Right lobe of liver (tissue), 6 donors: ENCODE measurements at regions not wholly inside any gene's neighbourhood (a gene's known extent, or its start where the extent isn't known, plus 50 kb on each side); places are given as distances from the start of the nearest gene placed in this dataset.

ENCODE experiments used
- ATAC-seq, 4 donors: fragments of 200-7000 bp; cut with Tn5 transposase; one replicate each; pipeline ENCODE4 v1.9.1; 2020; ENCODE audit warnings: mild to moderate bottlenecking in 4 of 4, moderate library complexity in 4 of 4
- DNase-seq, 3 donors: peaks; one replicate each; pipeline ENCODE4 v3.0.0-alpha.2; 2020
- H3K27ac ChIP-seq, 3 donors: fragments of 200-600 bp; one replicate each; pipeline ENCODE4 v1.8.0; 2022
- H3K27me3 ChIP-seq, 2 donors: fragments of 200-600 bp; one replicate each; pipeline ENCODE4 v1.8.0; 2022
- H3K36me3 ChIP-seq, 4 donors: fragments of 200-600 bp; sonication (generic) in 1 of 4; one replicate each; pipeline versions ENCODE4 v1.5.1 to v1.8.0; 2017 to 2022; ENCODE audit warnings: control low read depth in 1 of 4
- H3K4me1 ChIP-seq, 4 donors: fragments of 200-600 bp; sonication (generic) in 1 of 4; one replicate each; pipeline versions ENCODE4 v1.5.1 to v1.8.0; 2017 to 2022; ENCODE audit warnings: control low read depth in 1 of 4
- H3K4me3 ChIP-seq, 3 donors: fragments of 200-600 bp; one replicate each; pipeline ENCODE4 v1.8.0; 2022
- H3K9me3 ChIP-seq, 4 donors: fragments of 200-600 bp; sonication (generic) in 1 of 4; one replicate each; pipeline versions ENCODE4 v1.5.1 to v1.8.0; 2017 to 2022; ENCODE audit warnings: control low read depth in 1 of 4
- POLR2A ChIP-seq: fragments of 450-650 bp; IDR thresholded peaks from one replicate; pipeline ENCODE4 v1.6.1; 2017; ENCODE audit warnings: antibody characterized with exemption, mild to moderate bottlenecking
- WGBS: methylation state at CpG from one replicate; pipeline ENCODE4 v1.1.6; 2018; ENCODE audit warnings: low coverage, low lambda C conversion rate; ENCODE audit not compliant: insufficient coverage; ENCODE audit errors: missing lambda C conversion rate; 5-methylcytosine and 5-hydroxymethylcytosine counted together
- intact Hi-C, 2 donors: fragments of 100-400 bp; cut with DNase I; formaldehyde crosslinking; loops; one replicate each; pipeline versions ENCODE4 v1.11.2 to v1.14.1; 2022
- TF ChIP-seq, protein P1 (sequence below), 4 donors: fragments of 200-600 bp in 3 of 4; fragments of 450-650 bp in 1 of 4; IDR thresholded peaks; one replicate each; pipeline versions ENCODE4 v1.5.1 to v1.8.0; 2016 to 2022; ENCODE audit warnings: antibody characterized with exemption in 4 of 4, mild to moderate bottlenecking in 2 of 4
- donor health status: DM: no; HTN: yes; CAD: no.
- donor health status: DM: no; HTN: no; CAD: no.
- donor health status: DM: no; HTN: no; CAD: no.
- donor health status: DM: no; HTN: yes; CAD: no.
- donor health status: DM: no; HTN: yes; CAD: no.

DNA sequence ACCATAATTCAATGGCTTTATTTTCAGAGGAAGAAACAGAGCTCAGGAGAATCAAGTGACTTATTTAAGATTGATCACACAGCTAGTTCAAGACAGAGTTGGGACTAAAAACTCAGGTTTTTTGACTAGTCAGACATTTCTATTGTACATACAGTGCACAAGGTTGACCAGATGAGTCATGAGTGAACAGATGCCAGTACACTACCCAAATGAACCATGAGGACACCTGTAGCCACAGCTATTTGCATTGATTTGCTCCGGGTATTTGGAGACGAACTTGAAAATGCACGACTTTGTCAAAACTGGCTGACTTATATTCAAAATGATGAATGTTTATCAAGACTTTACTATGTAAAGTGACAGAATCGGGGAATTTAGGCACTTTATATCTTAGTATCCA lies 161.7 kb upstream of the ST6GALNAC5 start:
- 54% methylated on average over 4 of the region's 4 CpGs for WGBS
- no peak for TF ChIP-seq POLR2A
- TF ChIP-seq, protein P1, sequence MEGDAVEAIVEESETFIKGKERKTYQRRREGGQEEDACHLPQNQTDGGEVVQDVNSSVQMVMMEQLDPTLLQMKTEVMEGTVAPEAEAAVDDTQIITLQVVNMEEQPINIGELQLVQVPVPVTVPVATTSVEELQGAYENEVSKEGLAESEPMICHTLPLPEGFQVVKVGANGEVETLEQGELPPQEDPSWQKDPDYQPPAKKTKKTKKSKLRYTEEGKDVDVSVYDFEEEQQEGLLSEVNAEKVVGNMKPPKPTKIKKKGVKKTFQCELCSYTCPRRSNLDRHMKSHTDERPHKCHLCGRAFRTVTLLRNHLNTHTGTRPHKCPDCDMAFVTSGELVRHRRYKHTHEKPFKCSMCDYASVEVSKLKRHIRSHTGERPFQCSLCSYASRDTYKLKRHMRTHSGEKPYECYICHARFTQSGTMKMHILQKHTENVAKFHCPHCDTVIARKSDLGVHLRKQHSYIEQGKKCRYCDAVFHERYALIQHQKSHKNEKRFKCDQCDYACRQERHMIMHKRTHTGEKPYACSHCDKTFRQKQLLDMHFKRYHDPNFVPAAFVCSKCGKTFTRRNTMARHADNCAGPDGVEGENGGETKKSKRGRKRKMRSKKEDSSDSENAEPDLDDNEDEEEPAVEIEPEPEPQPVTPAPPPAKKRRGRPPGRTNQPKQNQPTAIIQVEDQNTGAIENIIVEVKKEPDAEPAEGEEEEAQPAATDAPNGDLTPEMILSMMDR (IDR thresholded peaks at IDR 0.05), result no peak
- ATAC-seq (no peak), DNase-seq (no peak)
- no peaks in the 10 kb centered on the region for H3K9me3 ChIP-seq
- no peaks in the 10 kb centered on the region for H3K27me3 ChIP-seq
- H3K27ac ChIP-seq, result no peak overlapping the region
- intact Hi-C loops, result no loop called here
- no peak overlapping the region for H3K4me3 ChIP-seq
- no peaks in the 10 kb centered on the region for H3K4me1 ChIP-seq
- no peaks in the 10 kb centered on the region for H3K36me3 ChIP-seq

- Histone ChIP-seq H3K4me1 (no peaks in the 10 kb centered on the region), H3K27me3 (no peaks in the 10 kb centered on the region), H3K27ac (no peak overlapping the region), H3K9me3 (no peaks in the 10 kb centered on the region), H3K4me3 (no peak overlapping the region), H3K36me3 (no peaks in the 10 kb centered on the region)
- DNase-seq (no peak), ATAC-seq (no peak)
- intact Hi-C loops, result no loop called here
- no peak for TF ChIP-seq POLR2A
- TF ChIP-seq, protein P1 (IDR thresholded peaks at IDR 0.05), result no peak
- WGBS, result 65% methylated on average over 2 of the region's 2 CpGs
Measured at GRCh38 chr1:76713535-76713934, 153.7 kb upstream of the ST6GALNAC5 start.

DNA sequence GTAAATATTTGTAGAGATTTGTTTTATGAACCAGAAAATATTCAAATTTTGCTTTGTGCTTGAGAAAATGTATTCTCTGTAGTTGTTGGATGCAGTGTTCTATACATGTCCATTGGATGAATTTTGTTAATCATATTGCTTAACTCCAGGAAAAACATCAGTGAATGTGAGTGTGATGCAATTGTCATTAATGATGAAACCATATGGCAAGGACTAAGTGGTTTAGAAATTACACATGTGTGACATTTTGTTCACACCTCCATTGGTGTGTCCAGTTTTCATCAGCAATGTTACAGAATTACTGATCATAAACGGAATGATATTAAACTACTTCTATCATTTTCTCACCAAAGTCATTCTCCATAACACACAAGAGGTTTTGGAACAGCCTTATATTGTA lies 151.8 kb upstream of the ST6GALNAC5 start:
- DNase-seq, result no peak
- no peaks in the 10 kb centered on the region for H3K9me3 ChIP-seq

GRCh38 chr1:76723949-76724348 lies 143.3 kb upstream of the ST6GALNAC5 start:
- Histone ChIP-seq H3K4me1 (no peaks in the 10 kb centered on the region), H3K27ac (no peak overlapping the region), H3K36me3 (no peaks in the 10 kb centered on the region), H3K27me3 (no peaks in the 10 kb centered on the region), H3K4me3 (no peak overlapping the region), H3K9me3 (no peaks in the 10 kb centered on the region)
- intact Hi-C loops, result no loop called here
- DNase-seq (no peak), ATAC-seq (no peak)
- TF ChIP-seq POLR2A, result no peak
- TF ChIP-seq, protein P1 (IDR thresholded peaks at IDR 0.05), result no peak

More for the DNA sequence above, 151.8 kb upstream of the ST6GALNAC5 start:
- WGBS, result 73% methylated on average over 1 of the region's 1 CpG
- no peak for ATAC-seq
- TF ChIP-seq, protein P1 (IDR thresholded peaks at IDR 0.05), result no peak
- TF ChIP-seq POLR2A, result no peak
- H3K27ac ChIP-seq, result no peak overlapping the region
- intact Hi-C loops, result no loop called here
- H3K4me1 ChIP-seq, result no peaks in the 10 kb centered on the region
- H3K4me3 ChIP-seq, result no peak overlapping the region
- no peaks in the 10 kb centered on the region for H3K27me3 ChIP-seq
- H3K36me3 ChIP-seq, result no peaks in the 10 kb centered on the region

DNA sequence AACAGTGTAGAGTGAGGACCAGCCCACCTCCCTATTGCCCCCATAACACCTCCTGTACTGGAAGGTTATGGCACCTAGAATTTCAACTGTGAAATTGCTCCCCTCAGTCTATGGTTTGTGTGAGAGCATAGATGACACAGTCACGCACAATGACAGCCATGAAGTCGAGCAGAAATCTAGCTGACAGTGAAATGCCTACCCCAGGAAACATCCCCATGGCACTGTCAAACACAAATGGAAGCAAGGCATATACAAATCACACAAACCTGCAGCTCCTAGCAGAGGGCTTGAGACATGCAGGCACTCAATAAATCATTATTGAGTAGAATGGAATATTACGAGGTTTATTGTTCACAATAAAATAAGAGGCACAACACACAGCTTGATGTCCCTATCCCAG lies 142.5 kb upstream of the ST6GALNAC5 start:
- Histone ChIP-seq H3K4me3 (no peak overlapping the region), H3K36me3 (no peaks in the 10 kb centered on the region), H3K27ac (no peak overlapping the region), H3K27me3 (no peaks in the 10 kb centered on the region), H3K9me3 (no peaks in the 10 kb centered on the region), H3K4me1 (no peaks in the 10 kb centered on the region)
- TF ChIP-seq, protein P1 (IDR thresholded peaks at IDR 0.05), result no peak
- no peak for TF ChIP-seq POLR2A
- intact Hi-C loops, result no loop called here
- ATAC-seq (no peak), DNase-seq (no peak)
- 83% methylated on average over 3 of the region's 3 CpGs for WGBS
